ENCODE measurements at regions not wholly inside any gene's neighbourhood (a gene's known extent, or its start where the extent isn't known, plus 50 kb on each side); places are given as distances from the start of the nearest gene placed in this dataset.

DNA sequence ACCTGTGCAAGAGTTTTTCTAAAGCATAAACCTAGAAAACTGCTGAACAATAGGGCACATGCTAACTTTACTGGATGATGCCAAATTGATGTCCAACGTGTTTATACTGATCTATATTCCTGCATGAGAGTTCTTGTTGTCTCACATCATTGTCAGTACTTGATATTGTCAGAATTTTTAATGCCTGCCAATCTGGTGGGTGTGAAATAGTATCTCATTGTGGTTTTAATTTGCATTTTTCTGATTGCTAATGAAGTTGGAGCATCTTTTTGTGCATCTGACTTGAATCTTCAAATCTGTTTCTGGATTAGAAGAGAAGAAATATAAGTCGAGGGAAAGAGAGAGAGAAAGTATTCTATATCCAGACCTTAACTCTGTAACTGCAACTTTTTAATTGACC, 309.8 kb upstream of the KIAA1217 start:
- TF ChIP-seq, protein P1, sequence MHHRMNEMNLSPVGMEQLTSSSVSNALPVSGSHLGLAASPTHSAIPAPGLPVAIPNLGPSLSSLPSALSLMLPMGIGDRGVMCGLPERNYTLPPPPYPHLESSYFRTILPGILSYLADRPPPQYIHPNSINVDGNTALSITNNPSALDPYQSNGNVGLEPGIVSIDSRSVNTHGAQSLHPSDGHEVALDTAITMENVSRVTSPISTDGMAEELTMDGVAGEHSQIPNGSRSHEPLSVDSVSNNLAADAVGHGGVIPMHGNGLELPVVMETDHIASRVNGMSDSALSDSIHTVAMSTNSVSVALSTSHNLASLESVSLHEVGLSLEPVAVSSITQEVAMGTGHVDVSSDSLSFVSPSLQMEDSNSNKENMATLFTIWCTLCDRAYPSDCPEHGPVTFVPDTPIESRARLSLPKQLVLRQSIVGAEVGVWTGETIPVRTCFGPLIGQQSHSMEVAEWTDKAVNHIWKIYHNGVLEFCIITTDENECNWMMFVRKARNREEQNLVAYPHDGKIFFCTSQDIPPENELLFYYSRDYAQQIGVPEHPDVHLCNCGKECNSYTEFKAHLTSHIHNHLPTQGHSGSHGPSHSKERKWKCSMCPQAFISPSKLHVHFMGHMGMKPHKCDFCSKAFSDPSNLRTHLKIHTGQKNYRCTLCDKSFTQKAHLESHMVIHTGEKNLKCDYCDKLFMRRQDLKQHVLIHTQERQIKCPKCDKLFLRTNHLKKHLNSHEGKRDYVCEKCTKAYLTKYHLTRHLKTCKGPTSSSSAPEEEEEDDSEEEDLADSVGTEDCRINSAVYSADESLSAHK (tag by site-specific recombination; IDR thresholded peaks at IDR 0.05): no peak
- no peak for TF ChIP-seq ZNF140 (tag by site-specific recombination; IDR thresholded peaks at IDR 0.05)
- TF ChIP-seq ZNF341 (tag by site-specific recombination; IDR thresholded peaks at IDR 0.05; ENCODE audit: low read depth): no peak
- no peak for TF ChIP-seq KLF10 (tag by site-specific recombination; IDR thresholded peaks at IDR 0.05)
- TF ChIP-seq ZNF302 (tag by site-specific recombination; IDR thresholded peaks at IDR 0.05; ENCODE audit: low read depth): no peak
- TF ChIP-seq, protein P2, sequence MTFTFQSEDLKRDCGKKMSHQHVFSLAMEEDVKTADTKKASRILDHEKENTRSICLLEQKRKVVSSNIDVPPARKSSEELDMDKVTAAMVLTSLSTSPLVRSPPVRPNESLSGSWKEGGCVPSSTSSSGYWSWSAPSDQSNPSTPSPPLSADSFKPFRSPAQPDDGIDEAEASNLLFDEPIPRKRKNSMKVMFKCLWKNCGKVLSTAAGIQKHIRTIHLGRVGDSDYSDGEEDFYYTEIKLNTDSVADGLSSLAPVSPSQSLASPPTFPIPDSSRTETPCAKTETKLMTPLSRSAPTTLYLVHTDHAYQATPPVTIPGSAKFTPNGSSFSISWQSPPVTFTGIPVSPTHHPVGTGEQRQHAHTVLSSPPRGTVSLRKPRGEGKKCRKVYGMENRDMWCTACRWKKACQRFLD (tag by site-specific recombination; IDR thresholded peaks at IDR 0.05): no peak
- no peak for TF ChIP-seq ZNF518A (tag by site-specific recombination; conservative IDR thresholded peaks at IDR 0.05; ENCODE audit: low read depth)
- no peak for TF ChIP-seq ZNF768 (tag by site-specific recombination; IDR thresholded peaks at IDR 0.05)
- TF ChIP-seq ZNF394 (tag by site-specific recombination; IDR thresholded peaks at IDR 0.05; ENCODE audit: borderline replicate concordance): no peak
- no peak for TF ChIP-seq ZNF544 (tag by site-specific recombination; IDR thresholded peaks at IDR 0.05)
- TF ChIP-seq ZBTB21 (tag by site-specific recombination; IDR thresholded peaks at IDR 0.05): no peak
- TF ChIP-seq ZNF629 (tag by site-specific recombination; IDR thresholded peaks at IDR 0.05): no peak
- TF ChIP-seq ZNF335 (tag by site-specific recombination; conservative IDR thresholded peaks at IDR 0.05): no peak
- no peak for TF ChIP-seq ZNF776 (tag by site-specific recombination; IDR thresholded peaks at IDR 0.05; ENCODE audit: borderline replicate concordance)
- no peak for TF ChIP-seq ZNF677 (tag by site-specific recombination; IDR thresholded peaks at IDR 0.05)
- no peak for TF ChIP-seq ZNF148 (tag by site-specific recombination; IDR thresholded peaks at IDR 0.05; ENCODE audit: borderline replicate concordance)
- TF ChIP-seq ZNF366 (tag by site-specific recombination; conservative IDR thresholded peaks at IDR 0.05): no peak
- no peak for TF ChIP-seq ZNF24 (tag by site-specific recombination; IDR thresholded peaks at IDR 0.05)
- TF ChIP-seq ZBTB20 (tag by site-specific recombination; IDR thresholded peaks at IDR 0.05): no peak
- Histone ChIP-seq H3K36me3 (ENCODE audit: control insufficient read depth in 2 of 2, insufficient read depth in 1 of 2, low read length in 2 of 2) (no peaks in the 10 kb centered on the region), H3K4me3 (ENCODE audit: low read depth, low read length) (no peak overlapping the region), H3K27ac (ENCODE audit: extremely low read depth, low read depth, low read length) (no peak overlapping the region), H3K9me3 (ENCODE audit: control insufficient read depth, insufficient read depth, low read depth, low read length) (no peaks in the 10 kb centered on the region), H3K4me1 (ENCODE audit: control insufficient read depth, insufficient read depth, low read length) (no peaks in the 10 kb centered on the region)
- ChIA-PET CTCF (no interaction called here), POLR2A (no interaction called here)

Measured in HEK293 (cell line).